HFF-Myc (cell line): ENCODE measurements at regions not wholly inside any gene's neighbourhood (a gene's known extent, or its start where the extent isn't known, plus 50 kb on each side); places are given as distances from the start of the nearest gene placed in this dataset.

ENCODE experiments used
- DNase-seq: peaks from one replicate; pipeline ENCODE4 v3.0.0-alpha.2; 2011; ENCODE audit warnings: low read depth; ENCODE audit errors: extremely low read depth
- H3K4me3 ChIP-seq: replicated peaks from 2 replicates; pipeline ENCODE4 v1.5.1; 2011; ENCODE audit warnings: low read depth, mild to moderate bottlenecking, control low read depth, low read length
- TF ChIP-seq, protein P1 (sequence below): IDR thresholded peaks from 2 replicates; pipeline ENCODE4 v1.5.1; 2012; ENCODE audit warnings: mild to moderate bottlenecking, low read depth, low read length, control low read depth; ENCODE audit errors: missing control alignments

DNA sequence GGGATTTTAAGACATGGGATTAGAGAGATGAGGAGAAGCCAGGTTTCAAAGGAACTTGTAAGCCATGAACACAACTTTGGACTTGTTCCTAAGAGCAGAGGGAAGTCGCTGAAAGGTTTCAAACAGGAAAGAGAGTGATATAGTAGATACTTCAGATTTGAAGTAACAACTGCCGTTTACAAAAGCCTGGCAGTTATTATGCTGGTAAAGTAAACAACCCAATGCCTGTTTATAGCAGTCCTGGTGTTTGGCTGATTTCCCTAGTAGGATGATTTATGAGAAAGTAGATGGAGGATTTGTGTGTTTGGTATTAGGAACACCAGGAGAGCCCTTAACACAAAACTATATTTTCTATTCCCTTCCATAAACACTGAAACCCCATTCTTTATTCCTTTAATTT lies 285.7 kb downstream of the RMST start:
- TF ChIP-seq, protein P1, sequence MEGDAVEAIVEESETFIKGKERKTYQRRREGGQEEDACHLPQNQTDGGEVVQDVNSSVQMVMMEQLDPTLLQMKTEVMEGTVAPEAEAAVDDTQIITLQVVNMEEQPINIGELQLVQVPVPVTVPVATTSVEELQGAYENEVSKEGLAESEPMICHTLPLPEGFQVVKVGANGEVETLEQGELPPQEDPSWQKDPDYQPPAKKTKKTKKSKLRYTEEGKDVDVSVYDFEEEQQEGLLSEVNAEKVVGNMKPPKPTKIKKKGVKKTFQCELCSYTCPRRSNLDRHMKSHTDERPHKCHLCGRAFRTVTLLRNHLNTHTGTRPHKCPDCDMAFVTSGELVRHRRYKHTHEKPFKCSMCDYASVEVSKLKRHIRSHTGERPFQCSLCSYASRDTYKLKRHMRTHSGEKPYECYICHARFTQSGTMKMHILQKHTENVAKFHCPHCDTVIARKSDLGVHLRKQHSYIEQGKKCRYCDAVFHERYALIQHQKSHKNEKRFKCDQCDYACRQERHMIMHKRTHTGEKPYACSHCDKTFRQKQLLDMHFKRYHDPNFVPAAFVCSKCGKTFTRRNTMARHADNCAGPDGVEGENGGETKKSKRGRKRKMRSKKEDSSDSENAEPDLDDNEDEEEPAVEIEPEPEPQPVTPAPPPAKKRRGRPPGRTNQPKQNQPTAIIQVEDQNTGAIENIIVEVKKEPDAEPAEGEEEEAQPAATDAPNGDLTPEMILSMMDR, result no peak
- no peak overlapping the region for H3K4me3 ChIP-seq
- no peak for DNase-seq

DNA sequence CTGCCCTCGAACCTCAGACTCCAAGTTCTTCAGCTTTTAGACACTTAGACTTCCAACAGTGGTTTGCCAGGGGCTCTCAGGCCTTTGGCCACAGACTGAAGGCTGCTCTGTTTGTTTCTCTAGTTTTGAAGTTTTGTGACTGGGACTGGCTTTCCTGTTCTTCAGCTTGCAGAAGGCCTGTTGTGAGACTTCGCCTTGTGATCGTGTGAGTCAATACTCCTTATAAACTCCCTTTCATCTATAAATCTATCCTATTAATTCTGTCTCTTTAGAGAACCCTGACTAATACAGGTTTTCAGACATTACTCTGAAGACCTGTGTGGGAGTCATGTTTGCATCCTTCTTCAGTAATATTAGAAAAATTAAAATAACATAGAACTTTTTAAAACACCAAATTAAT lies 289.1 kb downstream of the RMST start:
- TF ChIP-seq, protein P1, result no peak
- no peak overlapping the region for H3K4me3 ChIP-seq
- DNase-seq, result no peak

DNA sequence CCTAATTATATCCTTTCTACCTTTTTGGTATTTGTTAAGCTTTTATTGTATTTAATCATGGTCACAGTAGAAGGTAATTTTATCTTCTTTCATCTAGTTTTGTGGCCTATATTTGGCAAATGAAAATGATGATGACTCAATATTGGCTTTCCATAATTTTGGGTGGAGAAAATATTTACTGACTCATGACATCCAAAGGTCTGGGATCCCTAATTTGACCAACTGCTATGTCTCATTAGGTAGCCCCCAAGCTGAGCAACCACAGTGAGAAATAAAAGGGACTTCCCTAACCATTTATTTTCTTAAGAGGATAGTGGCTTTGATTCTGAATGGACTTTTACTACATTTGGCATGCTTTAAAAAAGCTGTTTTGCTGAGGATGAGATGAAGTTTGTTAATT lies 289.5 kb downstream of the RMST start:
- TF ChIP-seq, protein P1, result no peak
- no peak for DNase-seq
- no peak overlapping the region for H3K4me3 ChIP-seq

DNA sequence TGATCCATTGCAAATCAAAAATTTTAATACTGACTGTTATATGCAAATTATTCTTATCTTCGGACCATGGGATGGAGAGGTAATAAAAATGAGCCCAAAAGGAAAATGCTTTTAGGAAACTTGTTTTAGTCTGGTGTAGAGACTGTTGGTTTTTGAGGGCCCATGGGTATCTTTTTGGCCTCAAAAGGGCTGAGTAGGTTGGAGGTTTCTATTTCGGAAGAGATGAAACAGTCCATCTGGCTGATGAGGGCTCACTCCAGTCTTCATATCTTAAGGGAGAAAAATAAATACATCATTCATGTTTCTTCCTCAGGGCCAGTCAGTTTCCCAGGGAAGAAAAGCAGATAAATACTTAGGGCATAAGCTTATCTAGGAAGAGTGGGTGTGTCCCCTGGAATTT lies 290.7 kb downstream of the RMST start:
- TF ChIP-seq, protein P1, result no peak
- DNase-seq, result no peak

DNA sequence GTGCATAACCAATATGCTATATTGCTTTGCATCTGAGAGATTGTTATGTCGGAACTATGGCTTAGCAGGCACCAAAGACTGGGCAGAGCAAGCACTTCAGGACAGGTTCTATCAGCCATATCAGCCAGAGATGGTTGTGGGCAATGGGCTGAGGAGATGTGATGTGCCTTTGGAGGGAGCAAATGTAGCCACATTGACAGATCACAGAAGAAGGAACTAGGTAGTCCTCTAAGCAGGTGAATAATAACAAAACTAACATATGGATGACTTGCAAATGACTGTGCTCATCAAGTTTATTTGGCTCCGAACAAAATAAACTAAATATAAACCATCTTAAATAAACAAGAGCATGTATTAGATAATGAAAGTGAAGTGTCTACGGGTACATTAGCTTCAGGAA lies 291.7 kb downstream of the RMST start:
- no peak for DNase-seq
- TF ChIP-seq, protein P1, result no peak
- H3K4me3 ChIP-seq, result no peak overlapping the region

More for the DNA sequence above, 290.7 kb downstream of the RMST start:
- no peak overlapping the region for H3K4me3 ChIP-seq

DNA sequence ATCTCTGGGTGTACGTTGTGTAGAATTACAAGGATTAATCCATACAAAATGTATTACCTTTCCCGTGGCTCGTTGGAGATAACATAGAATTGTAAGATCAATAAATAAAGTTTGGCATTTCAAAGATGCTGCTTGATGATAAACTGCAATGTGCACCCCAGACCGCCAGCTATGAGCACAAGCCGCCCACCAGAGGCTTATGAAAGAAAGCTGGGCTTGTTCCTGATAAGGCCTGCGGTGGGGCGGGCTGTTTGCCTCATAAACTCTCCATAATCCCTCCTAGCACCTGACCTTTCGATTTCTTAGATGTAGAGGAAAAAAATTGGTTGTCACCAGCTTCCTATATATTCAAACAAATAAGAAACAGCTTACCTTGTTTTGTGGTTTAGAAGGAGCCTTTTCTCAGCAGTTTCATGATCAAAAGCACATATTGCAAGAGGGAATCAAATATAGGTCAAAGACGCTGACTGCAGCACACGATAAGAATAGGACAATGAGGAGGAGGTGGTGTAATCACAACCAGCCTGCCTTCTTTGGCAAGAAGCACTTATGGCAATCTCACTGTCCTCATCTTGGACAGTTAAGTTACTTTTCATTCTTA lies 293.6 kb downstream of the RMST start:
- DNase-seq, result no peak
- TF ChIP-seq, protein P1, result no peak
- no peak overlapping the region for H3K4me3 ChIP-seq

DNA sequence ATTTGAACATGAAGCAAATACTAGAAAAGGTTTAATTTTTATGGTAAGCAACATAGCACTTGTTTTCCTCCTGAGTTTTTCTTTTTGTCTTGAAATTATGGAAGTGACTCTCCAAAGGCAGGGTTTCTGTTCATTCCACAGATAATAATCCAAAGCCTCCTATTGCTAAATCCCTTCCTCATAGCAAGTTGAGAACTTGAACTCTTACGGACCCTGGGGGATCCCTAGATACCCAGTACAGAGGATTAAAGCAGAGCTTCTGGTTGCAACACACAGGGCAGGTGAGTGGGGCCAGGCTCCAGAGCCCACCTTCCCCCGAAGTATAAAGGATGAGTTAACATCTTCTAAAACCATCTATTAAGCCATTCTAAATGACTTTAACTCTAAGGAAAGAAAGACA lies 294.1 kb downstream of the RMST start:
- H3K4me3 ChIP-seq, result no peak overlapping the region
- no peak for DNase-seq
- TF ChIP-seq, protein P1, result no peak
